Psoas muscle (tissue), 7 donors: ENCODE measurements at regions not wholly inside any gene's neighbourhood (a gene's known extent, or its start where the extent isn't known, plus 50 kb on each side); places are given as distances from the start of the nearest gene placed in this dataset.
A peak's percentile ranks its signal among the peaks of the same experiment; 100 is the strongest.

Experiments used
- ATAC-seq, 4 donors: fragments of 200-7000 bp; cut with Tn5 transposase; one replicate each; pipeline ENCODE4 v1.9.1; 2020; ENCODE audit warnings: moderate library complexity in 3 of 4, mild to moderate bottlenecking in 2 of 4
- DNase-seq, 2 donors: peaks; one replicate each; pipeline ENCODE4 v3.0.0-alpha.2; 2020
- H3K27ac ChIP-seq: fragments of 200-600 bp; one replicate; pipeline ENCODE4 v1.8.0; 2022
- H3K27me3 ChIP-seq, 3 donors: fragments of 200-600 bp in 1 of 3; one replicate each; pipeline versions ENCODE4 v1.6.1 to v1.8.0; 2013 to 2022; ENCODE audit warnings: low read length in 2 of 3, mild to moderate bottlenecking in 2 of 3, moderate library complexity in 1 of 3; ENCODE audit not compliant: insufficient read depth in 3 of 3
- H3K36me3 ChIP-seq, 2 donors: fragments of 200-600 bp in 1 of 2; one replicate each; pipeline versions ENCODE4 v1.6.1 to v1.8.0; 2013 to 2022; ENCODE audit warnings: low read depth in 1 of 2, mild to moderate bottlenecking in 1 of 2, moderate library complexity in 1 of 2; ENCODE audit not compliant: insufficient read depth in 1 of 2
- H3K4me1 ChIP-seq: fragments of 200-600 bp; one replicate; pipeline ENCODE4 v1.8.0; 2022
- H3K4me3 ChIP-seq: fragments of 200-600 bp; one replicate; pipeline ENCODE4 v1.8.0; 2022; ENCODE audit warnings: mild to moderate bottlenecking
- H3K9me3 ChIP-seq: fragments of 200-600 bp; one replicate; pipeline ENCODE4 v1.8.0; 2022
- WGBS, 3 donors: extraction: QIAGEN DNeasy Blood & Tissue Kit; methylation state at CpG; one replicate each; pipeline versions ENCODE4 v1.1.6 to v1.1.7; 2013; 5-methylcytosine and 5-hydroxymethylcytosine counted together
- intact Hi-C, 2 donors: fragments of 100-400 bp; cut with DNase I; formaldehyde crosslinking; loops; one replicate each; pipeline versions ENCODE4 v1.11.0 to v1.14.2; 2022
- TF ChIP-seq, protein P1 (sequence below): fragments of 200-600 bp; IDR thresholded peaks from one replicate; pipeline ENCODE4 v1.8.0; 2022; ENCODE audit warnings: antibody characterized with exemption
- donor health status: healthy with polysubstance abuse.
- donor health status: DM: no; HTN: no; CAD: no; lungs with moderate emphysema.
- donor health status: Bipolar disorder and iron deficiency.
- donor health status: healthy.
- donor health status: DM: yes; HTN: yes; CAD: no.
- donor health status: DM: no; HTN: no; CAD: no.
- donor health status: DM: yes; HTN: yes; CAD: no.

DNA sequence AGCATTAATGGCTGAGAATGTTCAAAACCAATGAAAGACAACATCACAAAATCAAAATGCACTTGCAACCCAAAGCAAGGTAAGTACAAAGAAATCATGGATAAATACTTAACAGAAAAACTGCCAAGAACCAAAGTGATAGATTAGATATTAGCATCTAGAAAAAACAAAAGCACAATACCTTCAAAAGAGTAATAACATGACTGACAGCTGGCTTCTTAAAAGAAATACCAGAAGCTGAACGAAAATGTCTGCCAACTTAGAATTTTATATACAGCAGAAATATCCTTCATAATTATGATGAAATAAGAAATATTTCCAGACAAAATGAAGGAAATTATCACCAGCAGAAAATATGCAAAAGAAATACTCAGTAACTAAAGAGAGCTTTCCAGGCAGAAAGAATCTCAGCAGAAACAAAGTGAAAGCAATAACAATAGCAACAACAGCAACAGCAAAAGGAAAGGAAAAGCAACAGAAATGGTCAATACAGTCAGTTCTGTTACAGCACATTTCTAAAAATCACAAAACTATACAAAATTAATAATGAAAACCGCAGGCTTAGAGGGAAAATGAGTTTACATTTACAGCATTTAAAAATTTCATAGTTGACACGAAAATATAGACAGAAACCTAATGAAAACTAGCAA lies 121.5 kb upstream of the MAN1A1 start:
- TF ChIP-seq, protein P1, sequence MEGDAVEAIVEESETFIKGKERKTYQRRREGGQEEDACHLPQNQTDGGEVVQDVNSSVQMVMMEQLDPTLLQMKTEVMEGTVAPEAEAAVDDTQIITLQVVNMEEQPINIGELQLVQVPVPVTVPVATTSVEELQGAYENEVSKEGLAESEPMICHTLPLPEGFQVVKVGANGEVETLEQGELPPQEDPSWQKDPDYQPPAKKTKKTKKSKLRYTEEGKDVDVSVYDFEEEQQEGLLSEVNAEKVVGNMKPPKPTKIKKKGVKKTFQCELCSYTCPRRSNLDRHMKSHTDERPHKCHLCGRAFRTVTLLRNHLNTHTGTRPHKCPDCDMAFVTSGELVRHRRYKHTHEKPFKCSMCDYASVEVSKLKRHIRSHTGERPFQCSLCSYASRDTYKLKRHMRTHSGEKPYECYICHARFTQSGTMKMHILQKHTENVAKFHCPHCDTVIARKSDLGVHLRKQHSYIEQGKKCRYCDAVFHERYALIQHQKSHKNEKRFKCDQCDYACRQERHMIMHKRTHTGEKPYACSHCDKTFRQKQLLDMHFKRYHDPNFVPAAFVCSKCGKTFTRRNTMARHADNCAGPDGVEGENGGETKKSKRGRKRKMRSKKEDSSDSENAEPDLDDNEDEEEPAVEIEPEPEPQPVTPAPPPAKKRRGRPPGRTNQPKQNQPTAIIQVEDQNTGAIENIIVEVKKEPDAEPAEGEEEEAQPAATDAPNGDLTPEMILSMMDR: no peak
- Histone ChIP-seq H3K9me3 (no peaks in the 10 kb centered on the region), H3K4me3 (no peak overlapping the region), H3K27ac (no peak overlapping the region), H3K27me3 (no peaks in the 10 kb centered on the region), H3K4me1 (no peaks in the 10 kb centered on the region), H3K36me3 (no peaks in the 10 kb centered on the region)
- intact Hi-C loops: no loop called here
- DNase-seq: no peak
- no peak for ATAC-seq
- WGBS, 3 donors: 29 to 52% (median 39%) methylated on average over 3 of the region's 3 CpGs

DNA sequence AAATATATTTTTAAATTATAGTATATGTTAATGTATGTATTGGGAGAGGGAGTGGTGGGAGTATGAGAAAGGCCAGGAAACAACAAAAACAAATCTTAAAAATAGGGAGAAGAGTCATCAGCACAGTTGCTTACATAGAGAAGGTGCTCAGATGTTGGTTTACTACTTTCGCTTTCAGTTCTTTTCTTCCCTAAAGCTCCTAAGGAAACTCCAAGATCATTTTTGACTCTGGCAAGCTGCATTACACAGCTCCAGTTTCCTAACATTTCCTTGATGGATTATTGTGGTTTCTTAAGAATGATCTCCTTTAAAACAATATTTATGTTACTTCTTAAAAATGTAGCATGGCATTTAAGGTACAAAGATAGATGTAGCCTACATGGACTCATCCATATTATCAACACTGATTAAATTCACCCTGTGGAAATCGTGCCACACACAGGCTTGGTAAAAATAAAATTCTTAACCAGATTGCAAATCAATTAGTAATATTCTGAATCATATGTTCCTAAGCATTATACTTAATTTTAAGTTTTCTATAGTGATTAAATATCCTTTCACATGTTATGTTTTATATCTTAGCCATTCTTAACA lies 118.0 kb upstream of the MAN1A1 start:
- WGBS, 3 donors: 62 to 78% (median 68%) methylated on average over 2 of the region's 2 CpGs
- Histone ChIP-seq H3K27me3 (no peaks in the 10 kb centered on the region), H3K4me1 (no peaks in the 10 kb centered on the region), H3K27ac (no peak overlapping the region), H3K4me3 (peak overlapping the region; percentile 23), H3K9me3 (no peaks in the 10 kb centered on the region), H3K36me3 (no peaks in the 10 kb centered on the region)
- TF ChIP-seq, protein P1: no peak
- intact Hi-C loops: no loop called here
- ATAC-seq: no peak
- no peak for DNase-seq

DNA sequence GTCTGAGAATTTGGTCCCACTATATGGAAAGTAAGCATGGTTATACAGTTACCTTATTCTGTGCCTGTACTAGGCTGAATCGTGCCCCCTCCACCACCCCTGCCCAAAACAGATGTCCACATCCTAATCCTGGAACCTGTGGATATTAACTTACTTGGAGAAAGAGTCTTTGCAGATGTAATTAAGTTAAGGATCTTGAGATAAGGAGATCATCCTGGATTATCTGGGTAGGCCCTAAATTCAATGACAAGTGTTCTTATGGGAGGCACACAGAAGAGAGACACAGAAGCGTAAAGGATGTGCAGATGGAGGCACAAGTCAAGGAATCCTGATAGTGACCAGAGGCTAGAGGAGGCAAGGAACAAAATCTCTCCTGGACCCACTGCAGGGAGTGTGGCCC lies 116.7 kb upstream of the MAN1A1 start:
- 81 to 97% (median 87%) methylated on average over 2 of the region's 2 CpGs for WGBS, 3 donors
- H3K27me3 ChIP-seq: no peaks in the 10 kb centered on the region
- H3K36me3 ChIP-seq: no peaks in the 10 kb centered on the region
- H3K4me1 ChIP-seq: no peaks in the 10 kb centered on the region
- intact Hi-C loops: no loop called here
- ATAC-seq: no peak
- no peaks in the 10 kb centered on the region for H3K9me3 ChIP-seq
- no peak for DNase-seq
- TF ChIP-seq, protein P1: no peak
- H3K27ac ChIP-seq: no peak overlapping the region
- no peak overlapping the region for H3K4me3 ChIP-seq

DNA sequence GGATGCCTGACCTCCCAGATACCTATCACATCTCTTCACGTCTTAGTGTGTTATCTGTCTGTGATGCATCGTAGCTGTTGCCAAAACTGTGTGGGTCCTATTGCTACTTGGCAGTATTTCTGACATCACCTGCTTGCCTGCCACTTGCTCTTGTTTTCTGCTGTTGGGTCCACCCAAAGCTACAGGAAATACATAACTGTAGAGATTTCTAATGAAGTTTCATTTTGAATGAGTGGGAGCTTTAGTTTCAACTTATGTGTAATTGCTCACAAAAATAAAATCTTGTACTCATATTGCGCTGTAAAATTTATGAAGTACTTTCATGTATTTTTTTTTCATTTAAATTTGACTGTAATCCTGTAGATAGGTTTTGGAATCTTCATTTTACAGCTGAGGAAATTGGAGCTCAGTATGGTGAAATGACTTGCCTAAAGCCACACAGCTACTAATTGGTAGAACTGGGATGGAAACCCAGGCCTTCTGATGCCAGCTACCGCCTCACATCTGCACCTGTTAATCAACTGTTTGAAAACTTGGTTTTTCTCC lies 113.6 kb upstream of the MAN1A1 start:
- TF ChIP-seq, protein P1: no peak
- intact Hi-C loops: no loop called here
- Histone ChIP-seq H3K9me3 (no peaks in the 10 kb centered on the region), H3K27ac (no peak overlapping the region), H3K27me3 (no peaks in the 10 kb centered on the region), H3K4me1 (no peaks in the 10 kb centered on the region), H3K4me3 (no peak overlapping the region), H3K36me3 (no peaks in the 10 kb centered on the region)
- WGBS, 3 donors: 62 to 76% (median 67%) methylated on average over 4 of the region's 4 CpGs
- DNase-seq: no peak
- ATAC-seq: no peak
